Astrocyte (in vitro differentiated cells and primary cell): ENCODE measurements at regions not wholly inside any gene's neighbourhood (a gene's known extent, or its start where the extent isn't known, plus 50 kb on each side); places are given as distances from the start of the nearest gene placed in this dataset.

Experiments
- EZH2 ChIP-seq: IDR thresholded peaks from 2 replicates; pipeline ENCODE4 v1.6.1; 2012; ENCODE audit warnings: mild to moderate bottlenecking, low read length, inconsistent platforms; ENCODE audit not compliant: insufficient read depth
- TF ChIP-seq, protein P1 (sequence below): IDR thresholded peaks from 2 replicates; pipeline ENCODE4 v1.5.1; 2011; ENCODE audit warnings: low read depth, mild to moderate bottlenecking, inconsistent platforms, low read length, moderate library complexity; ENCODE audit not compliant: insufficient read depth

DNA sequence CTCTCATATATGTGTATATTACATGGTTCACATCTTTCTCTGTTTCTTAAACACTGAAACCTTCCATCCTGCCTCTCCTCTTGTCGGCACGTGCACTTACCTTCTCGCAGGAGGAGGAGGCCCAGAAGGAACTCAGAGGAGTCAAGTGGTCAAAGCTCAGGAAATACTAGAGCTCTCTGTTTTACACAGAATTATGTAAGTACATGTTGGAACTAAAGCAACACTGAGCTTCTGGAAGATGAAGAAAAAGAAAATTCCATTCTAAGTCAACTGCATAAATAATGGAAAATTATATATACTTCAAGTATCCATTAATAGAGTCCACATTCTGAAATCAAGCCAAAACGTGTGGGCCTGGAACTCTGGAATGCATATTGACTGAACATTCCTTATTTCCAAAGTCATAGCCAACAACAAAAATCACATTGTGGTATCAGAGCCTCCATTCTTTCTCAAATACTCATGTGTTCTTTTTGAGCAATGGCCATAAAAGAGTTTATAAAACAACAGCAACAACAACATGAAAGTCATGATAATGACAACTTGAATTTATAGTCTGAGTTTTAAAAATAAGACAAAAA lies 121.5 kb upstream of the RAI14 start:
- TF ChIP-seq, protein P1, sequence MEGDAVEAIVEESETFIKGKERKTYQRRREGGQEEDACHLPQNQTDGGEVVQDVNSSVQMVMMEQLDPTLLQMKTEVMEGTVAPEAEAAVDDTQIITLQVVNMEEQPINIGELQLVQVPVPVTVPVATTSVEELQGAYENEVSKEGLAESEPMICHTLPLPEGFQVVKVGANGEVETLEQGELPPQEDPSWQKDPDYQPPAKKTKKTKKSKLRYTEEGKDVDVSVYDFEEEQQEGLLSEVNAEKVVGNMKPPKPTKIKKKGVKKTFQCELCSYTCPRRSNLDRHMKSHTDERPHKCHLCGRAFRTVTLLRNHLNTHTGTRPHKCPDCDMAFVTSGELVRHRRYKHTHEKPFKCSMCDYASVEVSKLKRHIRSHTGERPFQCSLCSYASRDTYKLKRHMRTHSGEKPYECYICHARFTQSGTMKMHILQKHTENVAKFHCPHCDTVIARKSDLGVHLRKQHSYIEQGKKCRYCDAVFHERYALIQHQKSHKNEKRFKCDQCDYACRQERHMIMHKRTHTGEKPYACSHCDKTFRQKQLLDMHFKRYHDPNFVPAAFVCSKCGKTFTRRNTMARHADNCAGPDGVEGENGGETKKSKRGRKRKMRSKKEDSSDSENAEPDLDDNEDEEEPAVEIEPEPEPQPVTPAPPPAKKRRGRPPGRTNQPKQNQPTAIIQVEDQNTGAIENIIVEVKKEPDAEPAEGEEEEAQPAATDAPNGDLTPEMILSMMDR, result no peak
- no peak for TF ChIP-seq EZH2
